Loucy (cell line): ENCODE measurements at regions not wholly inside any gene's neighbourhood (a gene's known extent, or its start where the extent isn't known, plus 50 kb on each side); places are given as distances from the start of the nearest gene placed in this dataset.

ENCODE experiments used
- H2AFZ ChIP-seq: fragments of 200-600 bp; sonication (generic); 2 replicates; pipeline ENCODE4 v1.6.0; 2016; ENCODE audit warnings: antibody characterized with exemption, mild to moderate bottlenecking, low read length, moderate library complexity
- H3F3A ChIP-seq: fragments of 200-600 bp; 2 replicates; pipeline ENCODE4 v1.6.0; 2016; ENCODE audit warnings: antibody characterized with exemption, low read depth, mild to moderate bottlenecking
- H3K27me3 ChIP-seq: fragments of 200-600 bp; sonication (generic); 2 replicates; pipeline ENCODE4 v1.6.1; 2014; ENCODE audit warnings: low read length, mild to moderate bottlenecking; ENCODE audit not compliant: insufficient read depth, poor library complexity, severe bottlenecking
- H3K36me3 ChIP-seq: fragments of 200-600 bp; sonication (generic); 2 replicates; pipeline ENCODE4 v1.6.1; 2016; ENCODE audit warnings: low read length; ENCODE audit not compliant: insufficient read depth
- H3K4me1 ChIP-seq: fragments of 200-600 bp; sonication (generic); 2 replicates; pipeline ENCODE4 v1.5.1; 2014; ENCODE audit warnings: low read length, mild to moderate bottlenecking; ENCODE audit not compliant: insufficient read depth, poor library complexity, severe bottlenecking
- H3K4me2 ChIP-seq: fragments of 200-600 bp; sonication (generic); 2 replicates; pipeline ENCODE4 v1.6.0; 2014; ENCODE audit warnings: antibody characterized with exemption, low read length, low read depth, mild to moderate bottlenecking; ENCODE audit not compliant: poor library complexity, severe bottlenecking
- H3K4me3 ChIP-seq: fragments of 200-600 bp; sonication (generic); 2 replicates; pipeline ENCODE4 v1.5.1; 2014; ENCODE audit warnings: low read length, mild to moderate bottlenecking, mixed read lengths; ENCODE audit not compliant: poor library complexity, severe bottlenecking
- H3K79me2 ChIP-seq: fragments of 200-600 bp; sonication (generic); 2 replicates; pipeline ENCODE4 v1.6.1; 2014; ENCODE audit warnings: low read length; ENCODE audit not compliant: insufficient read depth
- H3K9ac ChIP-seq: fragments of 200-600 bp; sonication (generic); 2 replicates; pipeline ENCODE4 v1.6.0; 2014; ENCODE audit warnings: mild to moderate bottlenecking, low read depth, low read length, moderate library complexity; ENCODE audit not compliant: poor library complexity, severe bottlenecking
- H3K9me2 ChIP-seq: fragments of 200-600 bp; sonication (generic); replicated peaks from 2 replicates; pipeline ENCODE4 v1.6.1; 2016; ENCODE audit warnings: low read depth, low read length, mixed read lengths
- H3K9me3 ChIP-seq: fragments of 200-600 bp; sonication (generic); 2 replicates; pipeline ENCODE4 v1.6.1; 2014; ENCODE audit warnings: mild to moderate bottlenecking, antibody characterized with exemption, low read length, low read depth; ENCODE audit not compliant: insufficient read depth
- H4K20me1 ChIP-seq: fragments of 200-600 bp; sonication (generic); 2 replicates; pipeline ENCODE4 v1.6.0; 2014; ENCODE audit warnings: antibody characterized with exemption, low read length, mild to moderate bottlenecking; ENCODE audit not compliant: insufficient read depth, poor library complexity, severe bottlenecking
- EZH2phosphoT487 ChIP-seq: fragments of 200-600 bp; IDR thresholded peaks from 2 replicates; pipeline ENCODE4 v1.6.1; 2018; ENCODE audit warnings: antibody characterized with exemption, mild to moderate bottlenecking, moderate library complexity, borderline replicate concordance
- TF ChIP-seq, protein P1 (sequence below): fragments of 200-600 bp; sonication (generic); conservative IDR thresholded peaks from 2 replicates; pipeline ENCODE4 v1.5.1; 2014; ENCODE audit warnings: mild to moderate bottlenecking, antibody characterized with exemption, low read length

DNA sequence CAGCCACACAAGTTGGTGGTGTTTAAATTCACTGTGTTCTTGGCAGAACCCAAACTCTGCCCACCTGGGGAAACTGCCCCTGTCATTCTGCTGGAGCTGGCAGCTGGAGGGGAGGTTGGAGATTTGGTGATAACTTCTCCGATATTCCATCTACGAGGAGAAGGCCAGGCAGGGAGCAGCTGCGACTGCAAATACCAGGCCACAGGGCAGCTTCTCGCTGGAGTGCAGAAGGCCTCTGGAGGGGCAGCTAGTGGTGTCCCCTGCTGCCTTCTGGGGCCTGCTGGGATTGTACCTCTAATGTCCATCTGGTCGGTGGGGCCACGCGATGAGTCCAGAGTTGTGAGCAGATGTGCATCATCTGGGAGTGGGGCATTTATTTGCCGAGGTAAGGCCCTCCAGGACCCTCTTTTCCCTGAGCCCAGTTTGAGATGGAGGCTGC is 98.9 kb downstream of the ACKR3 start:
- Histone ChIP-seq H3K9me3 (peaks cover 3% of the 10 kb centered on the region; the same call in 1 of the 2 replicates), H3K9ac (no peak overlapping the region), H3K9me2 (no peaks in the 10 kb centered on the region), H3K27me3 (no peaks in the 10 kb centered on the region), H3K36me3 (no peaks in the 10 kb centered on the region), H3K4me2 (no peak overlapping the region), H3K4me3 (no peak overlapping the region), H3F3A (no peaks in the 10 kb centered on the region), H4K20me1 (no peaks in the 10 kb centered on the region), H3K4me1 (no peaks in the 10 kb centered on the region), H3K79me2 (no peaks in the 10 kb centered on the region), H2AFZ (no peak overlapping the region)
- TF ChIP-seq, protein P1, sequence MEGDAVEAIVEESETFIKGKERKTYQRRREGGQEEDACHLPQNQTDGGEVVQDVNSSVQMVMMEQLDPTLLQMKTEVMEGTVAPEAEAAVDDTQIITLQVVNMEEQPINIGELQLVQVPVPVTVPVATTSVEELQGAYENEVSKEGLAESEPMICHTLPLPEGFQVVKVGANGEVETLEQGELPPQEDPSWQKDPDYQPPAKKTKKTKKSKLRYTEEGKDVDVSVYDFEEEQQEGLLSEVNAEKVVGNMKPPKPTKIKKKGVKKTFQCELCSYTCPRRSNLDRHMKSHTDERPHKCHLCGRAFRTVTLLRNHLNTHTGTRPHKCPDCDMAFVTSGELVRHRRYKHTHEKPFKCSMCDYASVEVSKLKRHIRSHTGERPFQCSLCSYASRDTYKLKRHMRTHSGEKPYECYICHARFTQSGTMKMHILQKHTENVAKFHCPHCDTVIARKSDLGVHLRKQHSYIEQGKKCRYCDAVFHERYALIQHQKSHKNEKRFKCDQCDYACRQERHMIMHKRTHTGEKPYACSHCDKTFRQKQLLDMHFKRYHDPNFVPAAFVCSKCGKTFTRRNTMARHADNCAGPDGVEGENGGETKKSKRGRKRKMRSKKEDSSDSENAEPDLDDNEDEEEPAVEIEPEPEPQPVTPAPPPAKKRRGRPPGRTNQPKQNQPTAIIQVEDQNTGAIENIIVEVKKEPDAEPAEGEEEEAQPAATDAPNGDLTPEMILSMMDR, result no peak
- TF ChIP-seq EZH2phosphoT487, result no peak

DNA sequence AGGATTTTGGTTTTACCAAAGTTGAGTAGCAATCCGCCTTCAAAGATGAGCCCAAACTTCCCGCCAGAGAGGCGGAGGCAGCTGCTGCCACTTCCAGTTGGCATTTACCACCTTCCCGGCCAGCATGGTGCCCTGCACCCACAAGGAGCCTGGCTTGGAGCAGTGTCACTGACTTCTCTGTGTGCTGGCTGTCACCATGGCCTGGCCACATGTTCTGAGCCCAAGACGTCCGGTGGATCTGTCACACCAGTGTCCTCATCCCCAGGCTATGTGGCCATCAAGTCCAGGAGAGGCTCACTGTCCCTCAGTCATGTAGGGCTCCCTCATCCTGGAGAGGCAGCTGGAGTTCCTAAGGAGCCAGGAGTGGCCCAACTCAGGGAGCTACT is 100.6 kb downstream of the ACKR3 start:
- Histone ChIP-seq H4K20me1 (no peaks in the 10 kb centered on the region), H3K79me2 (no peaks in the 10 kb centered on the region), H3K4me2 (no peak overlapping the region), H3K9me2 (no peaks in the 10 kb centered on the region), H3K4me3 (no peak overlapping the region), H2AFZ (no peak overlapping the region), H3F3A (no peaks in the 10 kb centered on the region), H3K27me3 (no peaks in the 10 kb centered on the region), H3K9ac (no peak overlapping the region), H3K4me1 (no peaks in the 10 kb centered on the region), H3K9me3 (peaks cover 3% of the 10 kb centered on the region; the same call in 1 of the 2 replicates), H3K36me3 (no peaks in the 10 kb centered on the region)
- TF ChIP-seq, protein P1, result no peak
- TF ChIP-seq EZH2phosphoT487, result no peak

DNA sequence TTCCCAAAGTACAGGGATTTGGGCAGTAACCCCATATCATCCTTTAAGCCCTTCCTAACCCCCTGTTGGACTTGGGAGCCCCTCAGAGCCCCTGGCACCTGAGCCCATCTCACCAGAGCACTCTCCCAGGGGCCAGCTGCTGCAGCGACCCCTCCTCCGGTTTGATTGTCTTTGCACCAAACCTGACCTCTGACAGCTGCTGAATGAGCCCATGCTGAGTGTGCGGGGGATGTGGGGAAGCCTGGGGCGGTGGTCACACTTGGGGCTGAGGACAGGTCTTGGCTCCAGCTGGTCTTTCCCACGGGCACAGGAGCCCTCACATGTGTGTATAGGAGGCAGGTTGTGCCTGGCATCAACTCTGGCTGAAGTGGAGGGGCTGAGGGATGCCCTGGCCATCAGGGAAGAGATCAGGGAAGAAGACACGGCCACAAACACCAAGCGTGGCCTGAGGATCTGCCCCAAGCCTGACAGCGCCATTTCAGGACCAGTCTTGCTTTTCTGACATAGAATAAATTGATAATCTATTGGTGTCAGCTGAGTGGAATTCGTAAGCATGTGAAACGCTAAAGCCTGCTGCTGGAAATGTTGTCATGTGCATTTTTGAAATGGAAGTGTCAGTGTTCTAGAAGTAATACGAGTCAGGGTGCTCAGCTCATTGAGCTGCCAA is 102.4 kb downstream of the ACKR3 start:
- Histone ChIP-seq H3K9ac (no peak overlapping the region), H3K4me2 (no peak overlapping the region), H3K4me1 (no peaks in the 10 kb centered on the region), H3K27me3 (no peaks in the 10 kb centered on the region), H3K36me3 (no peaks in the 10 kb centered on the region), H3K9me2 (no peaks in the 10 kb centered on the region), H4K20me1 (no peaks in the 10 kb centered on the region), H3K9me3 (peaks cover 3% of the 10 kb centered on the region; the same call in 1 of the 2 replicates), H3K79me2 (no peaks in the 10 kb centered on the region), H2AFZ (no peak overlapping the region), H3K4me3 (no peak overlapping the region), H3F3A (no peaks in the 10 kb centered on the region)
- TF ChIP-seq, protein P1, result no peak
- no peak for TF ChIP-seq EZH2phosphoT487
